Osteoblast (primary cell): ENCODE measurements at regions not wholly inside any gene's neighbourhood (a gene's known extent, or its start where the extent isn't known, plus 50 kb on each side); places are given as distances from the start of the nearest gene placed in this dataset.
A peak's percentile ranks its signal among the peaks of the same experiment; 100 is the strongest.

Source experiments
- DNase-seq: peaks from one replicate; pipeline ENCODE4 v3.0.0; 2011; ENCODE audit warnings: low spot score, mixed read lengths; ENCODE audit not compliant: insufficient read length; ENCODE audit errors: missing footprints
- H2AFZ ChIP-seq: 2 replicates; pipeline ENCODE4 v1.6.0; 2011; ENCODE audit warnings: mild to moderate bottlenecking, low read length
- H3K27ac ChIP-seq: 2 replicates; pipeline ENCODE4 v1.5.1; 2011; ENCODE audit warnings: mild to moderate bottlenecking, low read depth, low read length, moderate library complexity
- H3K27me3 ChIP-seq: 2 replicates; pipeline ENCODE4 v1.6.0; 2012; ENCODE audit warnings: mild to moderate bottlenecking, control low read depth, inconsistent platforms, low read length, moderate library complexity; ENCODE audit not compliant: insufficient read depth
- H3K36me3 ChIP-seq: 2 replicates; pipeline ENCODE4 v1.5.1; 2011; ENCODE audit warnings: mild to moderate bottlenecking, low read length, control low read depth, moderate library complexity; ENCODE audit not compliant: insufficient read depth
- H3K4me1 ChIP-seq: 2 replicates; pipeline ENCODE4 v1.5.1; 2011; ENCODE audit warnings: mild to moderate bottlenecking, low read length, control low read depth, moderate library complexity; ENCODE audit not compliant: insufficient read depth
- H3K4me2 ChIP-seq: 2 replicates; pipeline ENCODE4 v1.6.0; 2011; ENCODE audit warnings: mild to moderate bottlenecking, low read length; ENCODE audit not compliant: insufficient read depth
- H3K4me3 ChIP-seq: fragments of 200-600 bp; sonication (generic); 3 replicates; pipeline ENCODE4 v1.5.1; 2012; ENCODE audit warnings: mild to moderate bottlenecking, low read length, inconsistent platforms; ENCODE audit not compliant: insufficient read depth
- H3K79me2 ChIP-seq: 2 replicates; pipeline ENCODE4 v1.6.0; 2012; ENCODE audit warnings: mild to moderate bottlenecking, low read length, control low read depth, inconsistent platforms; ENCODE audit not compliant: insufficient read depth
- H3K9me3 ChIP-seq: 2 replicates; pipeline ENCODE4 v1.5.1; 2011; ENCODE audit warnings: low read depth, low read length, control low read depth
- H4K20me1 ChIP-seq: 2 replicates; pipeline ENCODE4 v1.6.0; 2012; ENCODE audit warnings: mild to moderate bottlenecking, low read length, control low read depth; ENCODE audit not compliant: insufficient read depth
- TF ChIP-seq, protein P1 (sequence below): IDR thresholded peaks from 2 replicates; pipeline ENCODE4 v1.5.1; 2011; ENCODE audit warnings: mild to moderate bottlenecking, low read depth, low read length, moderate library complexity; ENCODE audit errors: extremely low read depth

- Histone ChIP-seq H3K36me3 (no peaks in the 10 kb centered on the region), H2AFZ (no peak overlapping the region), H3K27me3 (no peaks in the 10 kb centered on the region), H4K20me1 (no peaks in the 10 kb centered on the region), H3K27ac (no peak overlapping the region), H3K79me2 (no peaks in the 10 kb centered on the region), H3K9me3 (no peaks in the 10 kb centered on the region), H3K4me1 (peaks cover 34% of the 10 kb centered on the region), H3K4me2 (no peak overlapping the region), H3K4me3 (no peak overlapping the region)
- TF ChIP-seq, protein P1, sequence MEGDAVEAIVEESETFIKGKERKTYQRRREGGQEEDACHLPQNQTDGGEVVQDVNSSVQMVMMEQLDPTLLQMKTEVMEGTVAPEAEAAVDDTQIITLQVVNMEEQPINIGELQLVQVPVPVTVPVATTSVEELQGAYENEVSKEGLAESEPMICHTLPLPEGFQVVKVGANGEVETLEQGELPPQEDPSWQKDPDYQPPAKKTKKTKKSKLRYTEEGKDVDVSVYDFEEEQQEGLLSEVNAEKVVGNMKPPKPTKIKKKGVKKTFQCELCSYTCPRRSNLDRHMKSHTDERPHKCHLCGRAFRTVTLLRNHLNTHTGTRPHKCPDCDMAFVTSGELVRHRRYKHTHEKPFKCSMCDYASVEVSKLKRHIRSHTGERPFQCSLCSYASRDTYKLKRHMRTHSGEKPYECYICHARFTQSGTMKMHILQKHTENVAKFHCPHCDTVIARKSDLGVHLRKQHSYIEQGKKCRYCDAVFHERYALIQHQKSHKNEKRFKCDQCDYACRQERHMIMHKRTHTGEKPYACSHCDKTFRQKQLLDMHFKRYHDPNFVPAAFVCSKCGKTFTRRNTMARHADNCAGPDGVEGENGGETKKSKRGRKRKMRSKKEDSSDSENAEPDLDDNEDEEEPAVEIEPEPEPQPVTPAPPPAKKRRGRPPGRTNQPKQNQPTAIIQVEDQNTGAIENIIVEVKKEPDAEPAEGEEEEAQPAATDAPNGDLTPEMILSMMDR: no peak
- peak; percentile 64 for DNase-seq
These were observed 188.7 kb downstream of the HS3ST3A1 start for GRCh38 chr17:13413001-13413400.

GRCh38 chr17:13410874-13411273, 190.9 kb downstream of the HS3ST3A1 start:
- peaks cover 19% of the 10 kb centered on the region for H3K4me1 ChIP-seq
- no peak overlapping the region for H3K4me2 ChIP-seq
- TF ChIP-seq, protein P1: no peak

DNA sequence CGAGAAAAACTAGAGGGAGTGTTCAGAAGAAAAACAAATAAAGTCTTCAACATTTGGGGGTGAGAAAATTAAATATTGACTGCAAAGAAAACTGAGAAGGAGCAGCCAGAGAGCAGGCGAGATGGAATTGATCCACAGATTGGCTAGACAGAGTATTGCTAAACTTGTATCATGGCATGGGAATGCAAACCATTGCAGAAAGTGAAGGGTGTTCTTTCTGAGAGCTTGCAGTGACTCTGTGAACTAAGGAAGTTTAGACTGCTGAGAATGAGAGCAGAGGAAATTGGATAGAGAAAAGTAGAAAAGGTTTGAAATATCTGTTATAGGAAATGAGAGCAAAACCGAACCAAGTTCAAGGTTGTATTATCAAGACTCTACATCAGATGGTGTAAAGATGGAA, 191.5 kb downstream of the HS3ST3A1 start:
- Histone ChIP-seq H4K20me1 (no peaks in the 10 kb centered on the region), H2AFZ (no peak overlapping the region), H3K4me2 (no peak overlapping the region), H3K4me1 (peaks cover 15% of the 10 kb centered on the region), H3K27ac (no peak overlapping the region), H3K79me2 (no peaks in the 10 kb centered on the region), H3K4me3 (no peak overlapping the region), H3K27me3 (no peaks in the 10 kb centered on the region), H3K9me3 (no peaks in the 10 kb centered on the region), H3K36me3 (no peaks in the 10 kb centered on the region)
- TF ChIP-seq, protein P1: no peak
- DNase-seq: no peak

More at GRCh38 chr17:13410874-13411273, 190.9 kb downstream of the HS3ST3A1 start:
- no peaks in the 10 kb centered on the region for H3K9me3 ChIP-seq
- no peaks in the 10 kb centered on the region for H4K20me1 ChIP-seq
- H3K36me3 ChIP-seq: no peaks in the 10 kb centered on the region
- peak; percentile 27 for DNase-seq
- H2AFZ ChIP-seq: peak overlapping the region; percentile 8
- H3K79me2 ChIP-seq: no peaks in the 10 kb centered on the region
- no peak overlapping the region for H3K4me3 ChIP-seq
- peak overlapping the region; percentile 23 for H3K27ac ChIP-seq
- no peaks in the 10 kb centered on the region for H3K27me3 ChIP-seq

DNA sequence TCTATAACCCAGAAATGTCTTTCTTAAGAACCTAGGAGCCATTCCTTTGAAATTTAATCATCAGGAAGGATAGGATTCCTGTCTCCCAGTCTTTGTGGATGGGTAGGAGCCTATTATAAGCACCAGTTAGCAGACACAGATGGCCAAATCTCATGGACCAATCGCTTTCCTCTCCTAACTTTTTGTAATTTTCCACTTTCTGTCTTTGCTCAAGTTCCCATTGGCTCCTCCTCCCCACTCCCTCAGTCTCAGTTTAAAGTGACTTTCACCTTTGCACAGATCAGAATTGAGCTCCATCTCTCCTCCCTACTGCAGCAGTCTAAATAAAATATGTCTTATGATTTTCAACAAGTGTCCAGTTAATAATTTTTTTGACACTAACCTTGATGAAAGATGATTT, 192.3 kb downstream of the HS3ST3A1 start:
- Histone ChIP-seq H3K36me3 (no peaks in the 10 kb centered on the region), H3K4me3 (no peak overlapping the region)

More for the DNA sequence above, 192.3 kb downstream of the HS3ST3A1 start:
- H3K9me3 ChIP-seq: no peaks in the 10 kb centered on the region
- TF ChIP-seq, protein P1: no peak
- H3K27me3 ChIP-seq: no peaks in the 10 kb centered on the region
- no peaks in the 10 kb centered on the region for H4K20me1 ChIP-seq
- no peak for DNase-seq
- no peak overlapping the region for H2AFZ ChIP-seq
- no peak overlapping the region for H3K27ac ChIP-seq
- H3K4me2 ChIP-seq: no peak overlapping the region
- H3K79me2 ChIP-seq: no peaks in the 10 kb centered on the region
- H3K4me1 ChIP-seq: peaks cover 15% of the 10 kb centered on the region
